HCT116 (cell line): ENCODE measurements at regions not wholly inside any gene's neighbourhood (a gene's known extent, or its start where the extent isn't known, plus 50 kb on each side); places are given as distances from the start of the nearest gene placed in this dataset.
A peak's percentile ranks its signal among the peaks of the same experiment; 100 is the strongest.

Experiments
- ATAC-seq: fragments of 200-7000 bp; cut with Tn5 transposase; 2 replicates; pipeline ENCODE4 v1.9.1; 2020; ENCODE audit warnings: mild to moderate bottlenecking, moderate library complexity
- BruUV-seq: library from RNA; stranded (reverse); fragments of 400-500 nt; replicated peaks from 2 replicates; lab custom pipeline; 2021; lab: Mats Ljungman, UMichigan
- CTCF ChIA-PET: fragments of 300-600 bp; sonication (Branson Sonifier 250); formaldehyde crosslinking; loops from one replicate; lab custom pipeline; 2021; ENCODE audit warnings: antibody characterized with exemption; lab: Charles Lee
- POLR2A ChIA-PET: fragments of 300-600, 350-600 bp; sonication (Branson Sonifier 250); formaldehyde crosslinking; loops from one replicate; lab custom pipeline; 2021; ENCODE audit warnings: antibody characterized with exemption; lab: Charles Lee
- RAD21 ChIA-PET, 2 experiments: fragments of 300-600 bp; sonication (Branson Sonifier 250); formaldehyde crosslinking; loops; one replicate each; lab custom pipeline; 2023; ENCODE audit warnings: low total read pairs in 2 of 2; ENCODE audit not compliant: uncharacterized antibody in 2 of 2, unreplicated experiment in 2 of 2, low non-redundant PET in 1 of 2; lab: Charles Lee
- DNase-seq: peaks from one replicate; pipeline ENCODE4 v3.0.0-alpha.2; 2010; ENCODE audit warnings: low read depth, low spot score
- H2AFZ ChIP-seq: fragments of 200-600 bp; shearing (Covaris generic), sonication (generic); 2 replicates; pipeline ENCODE4 v1.6.1; 2017; ENCODE audit warnings: low read depth, mixed run types, mixed read lengths, antibody characterized with exemption, low read length; ENCODE audit not compliant: poor library complexity, severe bottlenecking
- H3K27ac ChIP-seq: 2 replicates; pipeline ENCODE4 v1.5.1; 2012; ENCODE audit warnings: low read depth, low read length
- H3K27me3 ChIP-seq: fragments of 200-600 bp; sonication (generic); 2 replicates; pipeline ENCODE4 v1.6.1; 2016; ENCODE audit warnings: mixed run types, low read length, mixed read lengths; ENCODE audit not compliant: insufficient read depth
- H3K36me3 ChIP-seq, 2 experiments: fragments of 200-500 bp in 1 of 2; fragments of 200-600 bp in 1 of 2; sonication (Bioruptor generic) in 1 of 2; sonication (generic) in 1 of 2; 2 replicates each; pipeline versions ENCODE4 v1.5.1 to v1.6.1; 2014 to 2016; ENCODE audit warnings: low read length in 2 of 2, inconsistent platforms in 1 of 2, mixed read lengths in 1 of 2, mixed run types in 1 of 2; ENCODE audit not compliant: insufficient read depth in 2 of 2, control insufficient read depth in 1 of 2
- H3K4me1 ChIP-seq, 2 experiments: fragments of 200-600 bp in 1 of 2; sonication (generic) in 1 of 2; 2 replicates each; pipeline versions ENCODE4 v1.5.1 to v1.6.1; 2012 to 2017; ENCODE audit warnings: low read length in 2 of 2, inconsistent platforms in 1 of 2, mild to moderate bottlenecking in 1 of 2, mixed read lengths in 1 of 2, mixed run types in 1 of 2, moderate library complexity in 1 of 2; ENCODE audit not compliant: insufficient read depth in 2 of 2, control insufficient read depth in 1 of 2
- H3K4me2 ChIP-seq: fragments of 200-600 bp; sonication (generic); 2 replicates; pipeline ENCODE4 v1.6.1; 2017; ENCODE audit warnings: mixed run types, low read length, mixed read lengths
- H3K4me3 ChIP-seq, 2 experiments: fragments of 200-600 bp in 1 of 2; sonication (generic) in 1 of 2; replicated peaks in 1 of 2; 2 replicates each; pipeline ENCODE4 v1.5.1; 2011 to 2016; ENCODE audit warnings: low read length in 2 of 2, control low read depth in 1 of 2, low read depth in 1 of 2, mild to moderate bottlenecking in 1 of 2, mixed read lengths in 1 of 2, mixed run types in 1 of 2
- H3K79me2 ChIP-seq: fragments of 200-600 bp; sonication (generic); 2 replicates; pipeline ENCODE4 v1.6.1; 2017; ENCODE audit warnings: mild to moderate bottlenecking, mixed run types, low read length, moderate library complexity, mixed read lengths; ENCODE audit not compliant: insufficient read depth
- H3K9ac ChIP-seq: fragments of 200-600 bp; sonication (generic); 2 replicates; pipeline ENCODE4 v1.6.1; 2016; ENCODE audit warnings: low read length, mixed read lengths
- H3K9me2 ChIP-seq: fragments of 200-600 bp; sonication (generic), shearing (Covaris generic); 2 replicates; pipeline ENCODE4 v1.6.1; 2017; ENCODE audit warnings: mixed run types, mild to moderate bottlenecking, moderate library complexity; ENCODE audit not compliant: insufficient read depth
- H3K9me3 ChIP-seq, 2 experiments: fragments of 200-500 bp in 1 of 2; fragments of 200-600 bp in 1 of 2; sonication (Bioruptor generic) in 1 of 2; sonication (generic) in 1 of 2; 2 replicates each; pipeline ENCODE4 v1.6.1; 2014 to 2017; ENCODE audit warnings: low read length in 2 of 2, mixed read lengths in 2 of 2, inconsistent platforms in 1 of 2, low read depth in 1 of 2, mild to moderate bottlenecking in 1 of 2, mixed run types in 1 of 2, moderate library complexity in 1 of 2; ENCODE audit not compliant: control insufficient read depth in 1 of 2, insufficient read depth in 1 of 2
- H4K20me1 ChIP-seq: fragments of 200-600 bp; sonication (generic), shearing (Covaris generic); 2 replicates; pipeline ENCODE4 v1.6.1; 2017; ENCODE audit warnings: mixed run types, mild to moderate bottlenecking, moderate library complexity; ENCODE audit not compliant: insufficient read depth
- CBX3 ChIP-seq: IDR thresholded peaks from 2 replicates; pipeline ENCODE4 v1.6.1; 2012; ENCODE audit warnings: low read depth
- CEBPB ChIP-seq: IDR thresholded peaks from 2 replicates; pipeline ENCODE4 v1.6.1; 2012; ENCODE audit warnings: low read depth
- EGR1 ChIP-seq: IDR thresholded peaks from 2 replicates; pipeline ENCODE4 v1.6.1; 2012; ENCODE audit warnings: low read depth
- ELF1 ChIP-seq: IDR thresholded peaks from 2 replicates; pipeline ENCODE4 v1.6.1; 2012; ENCODE audit warnings: low read depth, borderline replicate concordance
- EZH2 ChIP-seq: fragments of 200-600 bp; sonication (generic); IDR thresholded peaks from 2 replicates; pipeline ENCODE4 v1.6.1; 2017; ENCODE audit warnings: antibody characterized with exemption, mixed run types
- EZH2phosphoT487 ChIP-seq: fragments of 200-600 bp; IDR thresholded peaks from 2 replicates; pipeline ENCODE4 v1.6.1; 2018; ENCODE audit warnings: antibody characterized with exemption, borderline replicate concordance
- FOSL1 ChIP-seq: IDR thresholded peaks from 2 replicates; pipeline ENCODE4 v1.6.1; 2012; ENCODE audit warnings: low read depth
- JUND ChIP-seq: IDR thresholded peaks from 2 replicates; pipeline ENCODE4 v1.6.1; 2012
- POLR2A ChIP-seq: IDR thresholded peaks from 2 replicates; pipeline ENCODE4 v1.7.0; 2011; ENCODE audit warnings: borderline replicate concordance; ENCODE audit not compliant: insufficient read depth, insufficient read length; ENCODE audit errors: extremely low read depth
- SP1 ChIP-seq: IDR thresholded peaks from 2 replicates; pipeline ENCODE4 v1.6.1; 2012; ENCODE audit warnings: low read depth
- SRF ChIP-seq: IDR thresholded peaks from 2 replicates; pipeline ENCODE4 v1.6.1; 2012; ENCODE audit warnings: low read depth
- TCF7L2 ChIP-seq: IDR thresholded peaks from 2 replicates; pipeline ENCODE4 v1.7.0; 2011; ENCODE audit warnings: borderline replicate concordance, inconsistent platforms; ENCODE audit not compliant: insufficient read depth, insufficient read length; ENCODE audit errors: extremely low read depth
- YY1 ChIP-seq: IDR thresholded peaks from 2 replicates; pipeline ENCODE4 v1.6.1; 2011; ENCODE audit warnings: low read length, low read depth, moderate library complexity, mild to moderate bottlenecking; ENCODE audit not compliant: insufficient replicate concordance; ENCODE audit errors: extremely low read depth
- ZBTB33 ChIP-seq: IDR thresholded peaks from 2 replicates; pipeline ENCODE4 v1.6.1; 2011; ENCODE audit warnings: mild to moderate bottlenecking, low read length, moderate library complexity; ENCODE audit not compliant: insufficient replicate concordance; ENCODE audit errors: extremely low read depth
- intact Hi-C: fragments of 100-400 bp; cut with micrococcal nuclease; formaldehyde crosslinking; loops from 2 replicates; pipeline ENCODE4 v1.10.0; 2022

- ChIA-PET POLR2A (no interaction called here), RAD21 (no interaction called here)
- Histone ChIP-seq H2AFZ (peak overlapping the region; percentile 75), H3K36me3 (no peaks in the 10 kb centered on the region), H3K9ac (no peak overlapping the region; the same call in 1 of the 2 replicates), H3K27ac (no peak overlapping the region), H4K20me1 (no peaks in the 10 kb centered on the region)
- intact Hi-C loops = no loop called here
- DNase-seq (no peak), ATAC-seq (no peak)
- TF ChIP-seq ELF1 (no peak), EGR1 (no peak), CEBPB (peak; percentile 69), POLR2A (no peak), FOSL1 (no peak), SP1 (peak; percentile 16; the same call in 1 of the 2 replicates), ZBTB33 (no peak), EZH2 (no peak), EZH2phosphoT487 (no peak), TCF7L2 (peak; percentile 29), SRF (no peak), JUND (no peak), YY1 (no peak), CBX3 (no peak)
- TF ChIP-seq, all 23 proteins: peak for 3
- H3K4me2 ChIP-seq = peak overlapping the region; percentile 57
- H3K9me3 ChIP-seq = no peaks in the 10 kb centered on the region
- 0 out of 4 replicates have a peak overlapping the region, but pooled peaks of 1 of the 2 experiments have one; percentile 2 for H3K4me3 ChIP-seq
- BruUV-seq = no TSS peak
- H3K27me3 ChIP-seq = no peaks in the 10 kb centered on the region
- no peaks in the 10 kb centered on the region for H3K79me2 ChIP-seq
- CTCF ChIA-PET = no interaction called here
- H3K4me1 ChIP-seq = peaks cover 4 to 46% of the 10 kb centered on the region in 2 experiments; a peak in 2 of 4 replicates
- H3K9me2 ChIP-seq = no peaks in the 10 kb centered on the region
Observed at GRCh38 chr3:43180027-43180426, 74.1 kb upstream of the POMGNT2 start.
